ENCODE measurements at regions not wholly inside any gene's neighbourhood (a gene's known extent, or its start where the extent isn't known, plus 50 kb on each side); places are given as distances from the start of the nearest gene placed in this dataset.

GRCh38 chr3:75075158-75075557, 460.7 kb upstream of the CNTN3 start:
- DNase-seq (ENCODE audit: low spot score) (no peak), ATAC-seq (ENCODE audit: low FRiP score) (no peak)
- TF ChIP-seq, protein P1, sequence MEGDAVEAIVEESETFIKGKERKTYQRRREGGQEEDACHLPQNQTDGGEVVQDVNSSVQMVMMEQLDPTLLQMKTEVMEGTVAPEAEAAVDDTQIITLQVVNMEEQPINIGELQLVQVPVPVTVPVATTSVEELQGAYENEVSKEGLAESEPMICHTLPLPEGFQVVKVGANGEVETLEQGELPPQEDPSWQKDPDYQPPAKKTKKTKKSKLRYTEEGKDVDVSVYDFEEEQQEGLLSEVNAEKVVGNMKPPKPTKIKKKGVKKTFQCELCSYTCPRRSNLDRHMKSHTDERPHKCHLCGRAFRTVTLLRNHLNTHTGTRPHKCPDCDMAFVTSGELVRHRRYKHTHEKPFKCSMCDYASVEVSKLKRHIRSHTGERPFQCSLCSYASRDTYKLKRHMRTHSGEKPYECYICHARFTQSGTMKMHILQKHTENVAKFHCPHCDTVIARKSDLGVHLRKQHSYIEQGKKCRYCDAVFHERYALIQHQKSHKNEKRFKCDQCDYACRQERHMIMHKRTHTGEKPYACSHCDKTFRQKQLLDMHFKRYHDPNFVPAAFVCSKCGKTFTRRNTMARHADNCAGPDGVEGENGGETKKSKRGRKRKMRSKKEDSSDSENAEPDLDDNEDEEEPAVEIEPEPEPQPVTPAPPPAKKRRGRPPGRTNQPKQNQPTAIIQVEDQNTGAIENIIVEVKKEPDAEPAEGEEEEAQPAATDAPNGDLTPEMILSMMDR (IDR thresholded peaks at IDR 0.05): no peak

DNA sequence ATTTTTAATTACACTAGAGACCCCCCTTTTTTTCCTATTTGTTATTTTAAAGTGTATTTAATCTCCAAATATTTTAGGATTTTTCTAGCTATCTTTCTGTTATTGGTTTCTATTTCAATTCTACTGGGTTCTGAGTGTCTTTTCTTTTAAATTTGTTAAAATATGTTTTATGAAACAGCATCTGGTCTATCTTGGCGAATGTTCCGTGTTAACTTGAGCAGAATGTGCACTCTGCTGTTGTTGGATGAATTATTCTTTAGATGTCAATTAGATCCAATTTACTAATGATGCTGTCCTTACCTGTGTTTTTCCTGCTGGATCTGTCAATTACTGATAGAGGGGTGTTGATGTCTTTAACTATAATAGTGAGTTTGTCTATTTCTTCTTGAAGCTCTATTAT, 462.0 kb upstream of the CNTN3 start:
- TF ChIP-seq, protein P1 (IDR thresholded peaks at IDR 0.05): no peak
- no peak for ATAC-seq (ENCODE audit: low FRiP score)
- no peak for DNase-seq (ENCODE audit: low spot score)

DNA sequence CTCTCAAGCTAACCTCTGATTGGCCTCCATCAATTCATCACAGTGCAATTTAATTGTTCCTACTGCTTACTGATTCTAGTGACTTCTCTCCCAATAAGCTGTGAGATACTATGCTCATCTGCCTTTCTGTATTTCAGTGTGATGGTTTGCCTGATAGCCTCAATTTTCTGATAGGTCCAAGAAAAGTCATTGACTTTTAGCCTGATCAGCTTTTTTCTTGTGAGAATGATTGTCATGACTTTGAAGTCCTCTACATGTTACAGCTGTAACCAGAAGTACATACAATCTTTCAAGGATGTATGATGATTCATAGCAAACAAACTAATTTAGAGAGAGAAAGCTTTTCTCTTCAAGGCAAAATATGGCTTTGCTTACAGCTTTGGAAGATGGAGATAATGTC, 463.8 kb upstream of the CNTN3 start:
- TF ChIP-seq, protein P1 (IDR thresholded peaks at IDR 0.05): no peak
- DNase-seq (ENCODE audit: low spot score): no peak
- no peak for ATAC-seq (ENCODE audit: low FRiP score)

DNA sequence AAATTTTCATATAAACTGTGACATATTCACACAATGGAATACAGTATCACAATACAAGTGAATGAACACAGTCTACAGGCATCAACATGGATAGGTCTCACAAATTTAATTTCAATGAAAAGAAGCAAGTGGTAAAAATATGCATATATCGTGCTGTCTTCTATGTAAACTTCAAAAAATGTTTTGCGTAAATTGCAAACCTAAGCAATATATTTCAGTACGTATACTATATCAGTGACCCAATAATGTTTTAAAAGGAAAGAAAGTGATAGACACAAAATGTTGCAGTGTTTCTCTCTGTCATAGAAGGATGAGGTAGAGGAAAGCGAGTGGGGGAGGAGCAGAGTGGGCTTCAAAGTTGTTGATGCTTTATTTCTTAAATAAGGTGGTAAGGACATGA, 468.4 kb upstream of the CNTN3 start:
- ATAC-seq (ENCODE audit: low FRiP score): no peak

DNA sequence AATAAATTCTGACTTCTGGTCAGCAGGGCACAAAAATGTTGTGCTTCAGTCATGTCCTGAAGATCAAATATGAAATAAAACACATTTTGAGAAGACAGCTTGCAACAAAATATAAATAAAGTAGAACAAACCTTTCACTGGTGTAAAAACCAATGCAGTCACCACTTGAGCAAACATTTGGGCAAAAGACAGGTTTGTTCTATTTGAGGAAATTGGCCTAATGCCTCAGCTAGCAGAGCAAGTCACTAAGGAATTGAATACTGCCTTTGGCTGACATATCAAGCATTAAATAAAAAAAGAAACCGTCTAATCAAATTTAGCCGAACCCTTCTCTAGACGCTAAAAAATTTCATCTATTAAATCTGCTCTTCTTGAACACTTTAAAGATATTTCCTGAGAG, 475.4 kb upstream of the CNTN3 start:
- DNase-seq (ENCODE audit: low spot score) (no peak), ATAC-seq (ENCODE audit: low FRiP score) (no peak)
- TF ChIP-seq, protein P1 (IDR thresholded peaks at IDR 0.05): no peak

More for the DNA sequence above, 468.4 kb upstream of the CNTN3 start:
- TF ChIP-seq, protein P1 (IDR thresholded peaks at IDR 0.05): no peak
- DNase-seq (ENCODE audit: low spot score): no peak

DNA sequence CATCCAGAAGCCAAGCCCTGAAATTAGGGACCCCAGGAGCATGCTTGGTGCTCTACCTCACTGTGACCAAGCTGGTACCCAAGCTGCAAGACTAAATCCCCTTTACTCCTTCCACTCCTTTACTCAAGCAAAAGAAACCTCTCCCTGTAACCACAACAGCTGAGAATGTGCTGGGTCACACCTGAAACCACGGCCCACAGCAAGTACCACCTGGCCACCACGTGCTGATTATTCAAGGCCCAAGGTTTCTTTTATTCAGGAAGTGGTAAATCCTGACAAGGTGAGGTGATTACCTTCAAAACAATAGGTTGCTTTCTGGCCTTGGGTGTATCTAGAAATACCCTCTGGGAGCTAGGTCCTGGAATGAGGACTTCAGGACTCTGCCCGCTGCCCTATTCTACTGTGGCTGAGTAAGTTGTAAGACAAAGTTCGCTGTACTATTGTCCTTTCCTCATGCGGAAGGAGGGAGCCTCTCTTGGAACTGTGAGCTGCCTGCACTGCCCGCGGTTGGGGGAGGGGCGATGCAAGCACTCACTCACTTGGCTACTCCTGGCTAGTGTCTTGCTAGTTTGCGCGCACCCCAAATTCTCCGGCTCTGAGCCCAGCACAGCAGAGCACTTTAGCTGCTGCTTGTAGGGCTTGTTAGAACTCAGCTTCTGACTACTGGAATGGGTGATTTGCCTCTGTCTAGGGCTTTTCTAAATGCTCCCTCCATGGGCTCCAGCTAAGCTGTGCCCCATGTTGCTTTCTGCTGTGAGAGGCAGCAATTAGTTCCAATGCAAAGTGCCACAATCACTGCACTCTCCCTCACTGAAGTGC, 487.1 kb upstream of the CNTN3 start:
- DNase-seq (ENCODE audit: low spot score): no peak

More for the DNA sequence above, 487.1 kb upstream of the CNTN3 start:
- ATAC-seq (ENCODE audit: low FRiP score): no peak
- TF ChIP-seq, protein P1 (IDR thresholded peaks at IDR 0.05): no peak
